Activated naive CD4-positive, alpha-beta T cell treated with anti-CD3 and anti-CD28 coated beads for 36 hours (primary cell): ENCODE measurements at regions not wholly inside any gene's neighbourhood (a gene's known extent, or its start where the extent isn't known, plus 50 kb on each side); places are given as distances from the start of the nearest gene placed in this dataset.

Experiments used
- CTCF ChIA-PET: fragments of 350-600 bp; sonication (Branson Sonifier 250); formaldehyde crosslinking; loops from one replicate; lab custom pipeline; 2021; ENCODE audit warnings: antibody characterized with exemption; lab: Charles Lee
- DNase-seq: peaks from one replicate; pipeline ENCODE4 v3.0.0-alpha.2; 2020
- H3K27ac Mint-ChIP-seq: one replicate; pipeline ENCODE4 v1.8.0; 2021; ENCODE audit warnings: mild to moderate bottlenecking, mixed read lengths
- H3K27me3 Mint-ChIP-seq: one replicate; pipeline ENCODE4 v1.8.0; 2021; ENCODE audit warnings: low read depth, mixed read lengths
- H3K36me3 Mint-ChIP-seq: one replicate; pipeline ENCODE4 v1.8.0; 2021; ENCODE audit warnings: low read depth, mixed read lengths
- H3K4me1 Mint-ChIP-seq: one replicate; pipeline ENCODE4 v1.8.0; 2021; ENCODE audit warnings: low read depth, mixed read lengths
- H3K4me3 Mint-ChIP-seq: one replicate; pipeline ENCODE4 v1.8.0; 2021; ENCODE audit warnings: mild to moderate bottlenecking, moderate library complexity, mixed read lengths
- H3K9me3 Mint-ChIP-seq: one replicate; pipeline ENCODE4 v1.8.0; 2021; ENCODE audit warnings: mixed read lengths
- intact Hi-C: fragments of 100-400 bp; cut with micrococcal nuclease; formaldehyde crosslinking; loops from one replicate; pipeline ENCODE4 v1.15.1; 2023

GRCh38 chr3:181868576-181869082, 156.9 kb downstream of the SOX2 start:
- Mint-ChIP-seq H3K36me3 (no peaks in the 10 kb centered on the region), H3K27me3 (peaks cover 5% of the 10 kb centered on the region), H3K4me3 (no peak overlapping the region), H3K27ac (no peak overlapping the region), H3K4me1 (no peaks in the 10 kb centered on the region), H3K9me3 (no peaks in the 10 kb centered on the region)
- intact Hi-C loops: no loop called here
- no peak for DNase-seq
- CTCF ChIA-PET: no interaction called here

- Mint-ChIP-seq H3K9me3 (no peaks in the 10 kb centered on the region), H3K27me3 (no peaks in the 10 kb centered on the region), H3K27ac (no peak overlapping the region), H3K4me1 (no peaks in the 10 kb centered on the region), H3K4me3 (no peak overlapping the region), H3K36me3 (no peaks in the 10 kb centered on the region)
- CTCF ChIA-PET: no interaction called here
- intact Hi-C loops: no loop called here
- DNase-seq: no peak
These were observed 161.2 kb downstream of the SOX2 start for GRCh38 chr3:181872887-181873286.

GRCh38 chr3:181879926-181880325, 168.2 kb downstream of the SOX2 start:
- no peaks in the 10 kb centered on the region for H3K9me3 Mint-ChIP-seq
- intact Hi-C loops: no loop called here
- no peak for DNase-seq
- no peaks in the 10 kb centered on the region for H3K36me3 Mint-ChIP-seq
- CTCF ChIA-PET: no interaction called here
- no peak overlapping the region for H3K4me3 Mint-ChIP-seq
- H3K27me3 Mint-ChIP-seq: no peaks in the 10 kb centered on the region
- H3K27ac Mint-ChIP-seq: no peak overlapping the region
- H3K4me1 Mint-ChIP-seq: no peaks in the 10 kb centered on the region

- DNase-seq: no peak
- Mint-ChIP-seq H3K27me3 (no peaks in the 10 kb centered on the region), H3K4me3 (no peak overlapping the region), H3K27ac (no peak overlapping the region), H3K36me3 (no peaks in the 10 kb centered on the region), H3K4me1 (no peaks in the 10 kb centered on the region), H3K9me3 (no peaks in the 10 kb centered on the region)
- CTCF ChIA-PET: no interaction called here
- intact Hi-C loops: no loop called here
These were observed 168.6 kb downstream of the SOX2 start for GRCh38 chr3:181880331-181880730.

- Mint-ChIP-seq H3K27me3 (no peaks in the 10 kb centered on the region), H3K27ac (no peak overlapping the region), H3K36me3 (no peaks in the 10 kb centered on the region), H3K9me3 (no peaks in the 10 kb centered on the region), H3K4me1 (no peaks in the 10 kb centered on the region), H3K4me3 (no peak overlapping the region)
- intact Hi-C loops: no loop called here
- DNase-seq: no peak
- CTCF ChIA-PET: no interaction called here
These were observed 170.0 kb downstream of the SOX2 start for GRCh38 chr3:181881749-181882148.

GRCh38 chr3:181885868-181886630, 174.3 kb downstream of the SOX2 start:
- CTCF ChIA-PET: no interaction called here
- intact Hi-C loops: no loop called here
- Mint-ChIP-seq H3K9me3 (no peaks in the 10 kb centered on the region), H3K36me3 (no peaks in the 10 kb centered on the region), H3K27me3 (no peaks in the 10 kb centered on the region), H3K4me3 (no peak overlapping the region), H3K4me1 (no peaks in the 10 kb centered on the region), H3K27ac (no peak overlapping the region)
- DNase-seq: no peak

- Mint-ChIP-seq H3K27ac (no peak overlapping the region), H3K9me3 (no peaks in the 10 kb centered on the region), H3K36me3 (no peaks in the 10 kb centered on the region), H3K4me3 (no peak overlapping the region), H3K27me3 (no peaks in the 10 kb centered on the region), H3K4me1 (no peaks in the 10 kb centered on the region)
- intact Hi-C loops: no loop called here
- DNase-seq: no peak
- CTCF ChIA-PET: no interaction called here
These were observed 175.0 kb downstream of the SOX2 start for GRCh38 chr3:181886676-181887075.

- CTCF ChIA-PET: no interaction called here
- no peak overlapping the region for H3K4me3 Mint-ChIP-seq
- no peaks in the 10 kb centered on the region for H3K27me3 Mint-ChIP-seq
- H3K36me3 Mint-ChIP-seq: no peaks in the 10 kb centered on the region
- H3K4me1 Mint-ChIP-seq: no peaks in the 10 kb centered on the region
- no peaks in the 10 kb centered on the region for H3K9me3 Mint-ChIP-seq
- no peak for DNase-seq
- intact Hi-C loops: no loop called here
- no peak overlapping the region for H3K27ac Mint-ChIP-seq
These were observed 176.0 kb downstream of the SOX2 start for GRCh38 chr3:181887685-181888084.

- no peak overlapping the region for H3K27ac Mint-ChIP-seq
- DNase-seq: no peak
- intact Hi-C loops: no loop called here
- H3K27me3 Mint-ChIP-seq: no peaks in the 10 kb centered on the region
- no peak overlapping the region for H3K4me3 Mint-ChIP-seq
- no peaks in the 10 kb centered on the region for H3K36me3 Mint-ChIP-seq
- H3K4me1 Mint-ChIP-seq: no peaks in the 10 kb centered on the region
- CTCF ChIA-PET: no interaction called here
- H3K9me3 Mint-ChIP-seq: no peaks in the 10 kb centered on the region
These were observed 176.5 kb downstream of the SOX2 start for GRCh38 chr3:181888234-181888633.

- H3K27ac Mint-ChIP-seq: no peak overlapping the region
- DNase-seq: no peak
- no peaks in the 10 kb centered on the region for H3K4me1 Mint-ChIP-seq
- no peaks in the 10 kb centered on the region for H3K9me3 Mint-ChIP-seq
- no peaks in the 10 kb centered on the region for H3K27me3 Mint-ChIP-seq
- no peak overlapping the region for H3K4me3 Mint-ChIP-seq
- H3K36me3 Mint-ChIP-seq: no peaks in the 10 kb centered on the region
- CTCF ChIA-PET: interaction anchor here (0.6 kb wide), 1 partner anchor 192 kb away, joined by 4 read pairs; no protein-coding TSS in a partner anchor
- intact Hi-C loops: no loop called here
These were observed 181.1 kb downstream of the SOX2 start for GRCh38 chr3:181892848-181893247.

GRCh38 chr3:181896605-181897004, 184.9 kb downstream of the SOX2 start:
- DNase-seq: no peak
- H3K4me1 Mint-ChIP-seq: no peaks in the 10 kb centered on the region
- CTCF ChIA-PET: no interaction called here
- H3K9me3 Mint-ChIP-seq: no peaks in the 10 kb centered on the region
- no peaks in the 10 kb centered on the region for H3K27me3 Mint-ChIP-seq
- H3K4me3 Mint-ChIP-seq: no peak overlapping the region
- no peak overlapping the region for H3K27ac Mint-ChIP-seq
- H3K36me3 Mint-ChIP-seq: no peaks in the 10 kb centered on the region
- intact Hi-C loops: no loop called here

- H3K4me3 Mint-ChIP-seq: no peak overlapping the region
- intact Hi-C loops: no loop called here
These were observed 188.0 kb downstream of the SOX2 start for GRCh38 chr3:181899702-181900101.

GRCh38 chr3:181901626-181902025, 189.9 kb downstream of the SOX2 start:
- Mint-ChIP-seq H3K27ac (no peak overlapping the region), H3K27me3 (no peaks in the 10 kb centered on the region), H3K9me3 (no peaks in the 10 kb centered on the region), H3K36me3 (no peaks in the 10 kb centered on the region), H3K4me1 (no peaks in the 10 kb centered on the region), H3K4me3 (no peak overlapping the region)
- CTCF ChIA-PET: interaction anchor here (0.6 kb wide), 1 partner anchor 634 kb away, joined by 4 read pairs; no protein-coding TSS in a partner anchor
- intact Hi-C loops: no loop called here
- DNase-seq: no peak

More at GRCh38 chr3:181899702-181900101, 188.0 kb downstream of the SOX2 start:
- H3K36me3 Mint-ChIP-seq: no peaks in the 10 kb centered on the region
- CTCF ChIA-PET: no interaction called here
- no peaks in the 10 kb centered on the region for H3K9me3 Mint-ChIP-seq
- H3K4me1 Mint-ChIP-seq: no peaks in the 10 kb centered on the region
- no peak overlapping the region for H3K27ac Mint-ChIP-seq
- no peaks in the 10 kb centered on the region for H3K27me3 Mint-ChIP-seq
- no peak for DNase-seq
